PC-3 (cell line): ENCODE measurements at regions not wholly inside any gene's neighbourhood (a gene's known extent, or its start where the extent isn't known, plus 50 kb on each side); places are given as distances from the start of the nearest gene placed in this dataset.

Experiments
- ATAC-seq: fragments of 200-7000 bp; cut with Tn5 transposase; 2 replicates; pipeline ENCODE4 v1.9.1; 2020; ENCODE audit warnings: mild to moderate bottlenecking, moderate library complexity
- BruUV-seq: library from RNA; stranded (reverse); fragments of 400-500 nt; replicated peaks from 2 replicates; lab custom pipeline; 2021; lab: Mats Ljungman, UMichigan
- CTCF ChIA-PET: fragments of 300-600 bp; sonication (Branson Sonifier 250); formaldehyde crosslinking; loops from one replicate; lab custom pipeline; 2022; ENCODE audit warnings: antibody characterized with exemption; lab: Charles Lee
- POLR2A ChIA-PET: fragments of 300-600 bp; sonication (Branson Sonifier 250); formaldehyde crosslinking; loops from one replicate; lab custom pipeline; 2022; ENCODE audit warnings: antibody characterized with exemption; ENCODE audit not compliant: unreplicated experiment; lab: Charles Lee
- DNase-seq: peaks from one replicate; pipeline ENCODE4 v3.0.0-alpha.2; 2015
- H2AFZ ChIP-seq: fragments of 300-600 bp; sonication (generic); 2 replicates; pipeline ENCODE4 v1.6.0; 2016; ENCODE audit warnings: antibody characterized with exemption, low read length
- H3F3A ChIP-seq: fragments of 300-600 bp; sonication (generic); one replicate; pipeline ENCODE4 v1.6.0; 2017; ENCODE audit warnings: antibody characterized with exemption, low read length, control low read depth, mild to moderate bottlenecking; ENCODE audit not compliant: unreplicated experiment
- H3K27ac ChIP-seq: fragments of 300-600 bp; sonication (generic); 2 replicates; pipeline ENCODE4 v1.5.1; 2016; ENCODE audit warnings: mild to moderate bottlenecking, low read length
- H3K27me3 ChIP-seq: fragments of 300-600 bp; sonication (generic); 2 replicates; pipeline ENCODE4 v1.6.1; 2016; ENCODE audit warnings: low read length, mixed read lengths
- H3K36me3 ChIP-seq: fragments of 300-600 bp; sonication (generic); 2 replicates; pipeline ENCODE4 v1.6.1; 2016; ENCODE audit warnings: low read depth, mixed run types, low read length, mixed read lengths
- H3K4me1 ChIP-seq: fragments of 300-600 bp; sonication (generic); 2 replicates; pipeline ENCODE4 v1.5.1; 2016; ENCODE audit warnings: low read length; ENCODE audit not compliant: insufficient read depth
- H3K4me2 ChIP-seq: fragments of 300-600 bp; sonication (generic); 2 replicates; pipeline ENCODE4 v1.6.0; 2016; ENCODE audit warnings: low read length
- H3K4me3 ChIP-seq: fragments of 300-600 bp; sonication (generic); 2 replicates; pipeline ENCODE4 v1.5.1; 2016; ENCODE audit warnings: mild to moderate bottlenecking, low read length, mixed read lengths
- H3K79me2 ChIP-seq: fragments of 300-600 bp; sonication (generic); 2 replicates; pipeline ENCODE4 v1.6.1; 2017; ENCODE audit warnings: low read length, mixed read lengths
- H3K9ac ChIP-seq: fragments of 300-600 bp; sonication (generic); 2 replicates; pipeline ENCODE4 v1.6.0; 2016; ENCODE audit warnings: mild to moderate bottlenecking, low read length
- H3K9me2 ChIP-seq: fragments of 300-600 bp; sonication (generic); replicated peaks from 2 replicates; pipeline ENCODE4 v1.6.1; 2016; ENCODE audit warnings: mixed run types, low read length, mixed read lengths
- H3K9me3 ChIP-seq: fragments of 300-600 bp; sonication (generic); 2 replicates; pipeline ENCODE4 v1.6.1; 2016; ENCODE audit warnings: low read length, mixed read lengths
- H4K20me1 ChIP-seq: fragments of 300-600 bp; sonication (generic); 2 replicates; pipeline ENCODE4 v1.6.1; 2016; ENCODE audit warnings: low read length, mixed read lengths
- CTCF ChIP-seq: fragments of 300-600 bp; sonication (generic); conservative IDR thresholded peaks from 2 replicates; pipeline ENCODE4 v1.5.1; 2017; ENCODE audit warnings: antibody characterized with exemption, low read depth, mild to moderate bottlenecking, low read length
- EZH2 ChIP-seq: fragments of 300-600 bp; sonication (generic); IDR thresholded peaks from one replicate; pipeline ENCODE4 v1.6.1; 2017; ENCODE audit warnings: antibody characterized with exemption, mild to moderate bottlenecking, low read length; ENCODE audit not compliant: unreplicated experiment
- EZH2phosphoT487 ChIP-seq: fragments of 300-600 bp; sonication (generic); IDR thresholded peaks from 2 replicates; pipeline ENCODE4 v1.6.1; 2018; ENCODE audit warnings: mild to moderate bottlenecking, antibody characterized with exemption, low read length, borderline replicate concordance
- intact Hi-C: fragments of 100-400 bp; cut with micrococcal nuclease; formaldehyde crosslinking; loops from 2 replicates; pipeline ENCODE4 v1.9.0; 2023

- BruUV-seq, result no TSS peak
- POLR2A ChIA-PET, result no interaction called here
- no peak for ATAC-seq
- TF ChIP-seq EZH2, result no peak
- no peaks in the 10 kb centered on the region for H3K4me1 ChIP-seq
- no peak overlapping the region for H2AFZ ChIP-seq
- no peak overlapping the region for H3K4me3 ChIP-seq
- H3K4me2 ChIP-seq, result no peak overlapping the region
- no peaks in the 10 kb centered on the region for H4K20me1 ChIP-seq
- H3K79me2 ChIP-seq, result no peaks in the 10 kb centered on the region
- no peak overlapping the region for H3K9ac ChIP-seq
- intact Hi-C loops, result no loop called here
- CTCF ChIA-PET, result no interaction called here
- H3F3A ChIP-seq, result no peaks in the 10 kb centered on the region
- no peak for DNase-seq
- H3K9me2 ChIP-seq, result no peaks in the 10 kb centered on the region
- no peaks in the 10 kb centered on the region for H3K36me3 ChIP-seq
- H3K27me3 ChIP-seq, result no peaks in the 10 kb centered on the region
- peaks cover 3% of the 10 kb centered on the region; the same call in 1 of the 2 replicates for H3K9me3 ChIP-seq
- H3K27ac ChIP-seq, result no peak overlapping the region
Observed at GRCh38 chr15:94053626-94054025, 177.7 kb upstream of the MCTP2 start.

- Histone ChIP-seq H3K36me3 (no peaks in the 10 kb centered on the region), H3K27me3 (no peaks in the 10 kb centered on the region), H3K27ac (no peak overlapping the region), H2AFZ (no peak overlapping the region), H3F3A (no peaks in the 10 kb centered on the region), H3K9me3 (peaks cover 3% of the 10 kb centered on the region; the same call in 1 of the 2 replicates), H3K4me1 (no peaks in the 10 kb centered on the region), H3K9ac (no peak overlapping the region), H3K9me2 (no peaks in the 10 kb centered on the region), H3K4me2 (no peak overlapping the region), H4K20me1 (no peaks in the 10 kb centered on the region), H3K4me3 (no peak overlapping the region), H3K79me2 (no peaks in the 10 kb centered on the region)
- no peak for ATAC-seq
- CTCF ChIA-PET, result no interaction called here
- BruUV-seq, result no TSS peak
- POLR2A ChIA-PET, result no interaction called here
- TF ChIP-seq EZH2phosphoT487, result no peak
- TF ChIP-seq CTCF, result no peak
- TF ChIP-seq EZH2, result no peak
- intact Hi-C loops, result no loop called here
- DNase-seq, result no peak
Observed at GRCh38 chr15:94052711-94053110, 178.7 kb upstream of the MCTP2 start.

DNA sequence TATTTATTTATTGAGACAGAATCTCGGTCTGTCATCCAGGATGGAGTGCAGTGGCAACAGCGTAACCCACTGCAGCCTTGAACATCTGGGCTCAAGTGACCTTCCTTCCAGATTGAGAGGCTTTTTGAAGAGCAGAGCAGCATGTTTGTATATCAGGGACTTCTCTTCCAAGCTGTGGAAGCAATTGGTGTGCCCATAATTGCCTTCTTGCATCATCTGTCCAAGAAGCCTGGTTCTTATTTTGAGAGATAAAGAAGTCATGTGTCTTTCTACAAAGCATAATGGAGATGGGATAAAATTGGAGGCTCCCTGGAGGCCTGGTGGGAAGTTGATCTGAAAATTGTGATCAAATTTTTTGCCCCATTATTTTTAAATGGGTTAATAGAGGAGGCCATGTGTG is 183.8 kb upstream of the MCTP2 start:
- no peak overlapping the region for H3K4me2 ChIP-seq
- no peak overlapping the region for H3K4me3 ChIP-seq
- intact Hi-C loops, result no loop called here
- H3K4me1 ChIP-seq, result no peaks in the 10 kb centered on the region
- ChIA-PET CTCF (no interaction called here), POLR2A (no interaction called here)
- peaks cover 3% of the 10 kb centered on the region; the same call in 1 of the 2 replicates for H3K9me3 ChIP-seq
- no peak for ATAC-seq
- no TSS peak for BruUV-seq
- DNase-seq, result no peak
- no peaks in the 10 kb centered on the region for H3K9me2 ChIP-seq
- no peak overlapping the region for H3K9ac ChIP-seq
- no peak for TF ChIP-seq EZH2
- TF ChIP-seq CTCF, result no peak
- no peak for TF ChIP-seq EZH2phosphoT487
- no peaks in the 10 kb centered on the region for H3K36me3 ChIP-seq
- H4K20me1 ChIP-seq, result no peaks in the 10 kb centered on the region
- H3K79me2 ChIP-seq, result no peaks in the 10 kb centered on the region
- no peaks in the 10 kb centered on the region for H3F3A ChIP-seq
- H3K27ac ChIP-seq, result no peak overlapping the region
- H3K27me3 ChIP-seq, result no peaks in the 10 kb centered on the region
- no peak overlapping the region for H2AFZ ChIP-seq
